Esophagus muscularis mucosa (tissue), 4 donors: ENCODE measurements at regions not wholly inside any gene's neighbourhood (a gene's known extent, or its start where the extent isn't known, plus 50 kb on each side); places are given as distances from the start of the nearest gene placed in this dataset.

ENCODE experiments used
- DNase-seq: peaks from one replicate; pipeline ENCODE4 v3.0.0-alpha.2; 2017; ENCODE audit errors: extremely low spot score
- H3K27ac ChIP-seq, 4 donors: fragments of 200-600 bp; sonication (generic); replicated peaks in 1 of 4; 1 replicate in 3 of 4; 2 replicates in 1 of 4; pipeline ENCODE4 v1.5.1; 2016 to 2019; ENCODE audit warnings: mild to moderate bottlenecking in 1 of 4
- H3K27me3 ChIP-seq, 4 donors: fragments of 200-600 bp; sonication (generic); one replicate each; pipeline versions ENCODE4 v1.5.1 to v1.6.0; 2016 to 2019
- H3K36me3 ChIP-seq, 4 donors: fragments of 200-600 bp; sonication (generic); one replicate each; pipeline ENCODE4 v1.5.1; 2016 to 2019
- H3K4me1 ChIP-seq, 4 donors: fragments of 200-600 bp; sonication (generic); one replicate each; pipeline ENCODE4 v1.5.1; 2016 to 2019
- H3K4me3 ChIP-seq, 4 donors: fragments of 200-600 bp; sonication (generic); 1 replicate in 2 of 4; 2 replicates in 2 of 4; pipeline ENCODE4 v1.5.1; 2016 to 2019; ENCODE audit warnings: mild to moderate bottlenecking in 4 of 4, moderate library complexity in 1 of 4
- H3K9me3 ChIP-seq, 4 donors: fragments of 200-600 bp; sonication (generic); 1 replicate in 3 of 4; 2 replicates in 1 of 4; pipeline ENCODE4 v1.5.1; 2016 to 2019
- CTCF ChIP-seq, 3 experiments: fragments of 200-600 bp in 2 of 3; fragments of 450-650 bp in 1 of 3; sonication (generic) in 2 of 3; IDR thresholded peaks; one replicate each; pipeline ENCODE4 v1.5.1; 2017 to 2019; ENCODE audit warnings: antibody characterized with exemption in 3 of 3, mild to moderate bottlenecking in 2 of 3, moderate library complexity in 1 of 3
- EP300 ChIP-seq: sonication (generic); formaldehyde crosslinking; IDR thresholded peaks from one replicate; pipeline ENCODE4 v1.6.1; 2017; ENCODE audit warnings: antibody characterized with exemption
- POLR2A ChIP-seq: fragments of 450-650 bp; IDR thresholded peaks from one replicate; pipeline ENCODE4 v1.6.1; 2017; ENCODE audit warnings: antibody characterized with exemption, moderate library complexity, mild to moderate bottlenecking, low read depth
- POLR2AphosphoS5 ChIP-seq, 2 donors: sonication (generic); formaldehyde crosslinking; IDR thresholded peaks; one replicate each; pipeline ENCODE4 v1.6.1; 2017; ENCODE audit warnings: antibody characterized with exemption in 2 of 2
- WGBS: methylation state at CpG from one replicate; pipeline ENCODE4 v1.1.5; 2018; 5-methylcytosine and 5-hydroxymethylcytosine counted together
- intact Hi-C: fragments of 100-400 bp; cut with DNase I; formaldehyde crosslinking; loops from one replicate; pipeline ENCODE4 v1.15.1; 2023

- no peaks in the 10 kb centered on the region for H3K36me3 ChIP-seq
- no peaks in the 10 kb centered on the region for H3K27me3 ChIP-seq
- no peak overlapping the region for H3K4me3 ChIP-seq
- intact Hi-C loops = no loop called here
- H3K9me3 ChIP-seq = no peaks in the 10 kb centered on the region
- no peak for TF ChIP-seq POLR2A
- no peak for TF ChIP-seq CTCF (IDR thresholded peaks at IDR 0.05)
- TF ChIP-seq EP300 = no peak
- TF ChIP-seq POLR2AphosphoS5 (IDR thresholded peaks at IDR 0.05) = no peak
- DNase-seq = no peak
- 48% methylated on average over 1 of the region's 1 CpG for WGBS
- no peaks in the 10 kb centered on the region for H3K4me1 ChIP-seq
- H3K27ac ChIP-seq = no peak overlapping the region
Observed at GRCh38 chr11:37572491-37573171, 974.6 kb upstream of the RAG2 start.

GRCh38 chr11:37571246-37571645, 973.2 kb upstream of the RAG2 start:
- Histone ChIP-seq H3K9me3 (no peaks in the 10 kb centered on the region), H3K27me3 (no peaks in the 10 kb centered on the region), H3K4me3 (no peak overlapping the region), H3K27ac (no peak overlapping the region), H3K4me1 (no peaks in the 10 kb centered on the region), H3K36me3 (no peaks in the 10 kb centered on the region)
- TF ChIP-seq CTCF (IDR thresholded peaks at IDR 0.05) (no peak), POLR2A (no peak), POLR2AphosphoS5 (IDR thresholded peaks at IDR 0.05) (no peak), EP300 (no peak)
- 64% methylated on average over 2 of the region's 2 CpGs for WGBS
- no peak for DNase-seq
- intact Hi-C loops = no loop called here

- intact Hi-C loops = no loop called here
- no peak for DNase-seq
- Histone ChIP-seq H3K9me3 (no peaks in the 10 kb centered on the region), H3K27me3 (no peaks in the 10 kb centered on the region), H3K4me1 (no peaks in the 10 kb centered on the region), H3K36me3 (no peaks in the 10 kb centered on the region), H3K4me3 (no peak overlapping the region), H3K27ac (no peak overlapping the region)
- WGBS = 73% methylated on average over 2 of the region's 2 CpGs
- TF ChIP-seq POLR2A (no peak), CTCF (IDR thresholded peaks at IDR 0.05) (no peak), POLR2AphosphoS5 (IDR thresholded peaks at IDR 0.05) (no peak), EP300 (no peak)
Observed at GRCh38 chr11:37560991-37561390, 963.0 kb upstream of the RAG2 start.

- H3K36me3 ChIP-seq = no peaks in the 10 kb centered on the region
- 51% methylated on average over 4 of the region's 4 CpGs for WGBS
Observed at GRCh38 chr11:37560346-37560745, 962.3 kb upstream of the RAG2 start.

More at GRCh38 chr11:37560346-37560745, 962.3 kb upstream of the RAG2 start:
- Histone ChIP-seq H3K9me3 (no peaks in the 10 kb centered on the region), H3K4me3 (no peak overlapping the region), H3K27me3 (no peaks in the 10 kb centered on the region), H3K4me1 (no peaks in the 10 kb centered on the region), H3K27ac (no peak overlapping the region)
- intact Hi-C loops = no loop called here
- DNase-seq = no peak
- TF ChIP-seq POLR2A = no peak
- no peak for TF ChIP-seq POLR2AphosphoS5 (IDR thresholded peaks at IDR 0.05)
- no peak for TF ChIP-seq CTCF (IDR thresholded peaks at IDR 0.05)
- TF ChIP-seq EP300 = no peak
